Neutrophil (primary cell): ENCODE measurements at regions not wholly inside any gene's neighbourhood (a gene's known extent, or its start where the extent isn't known, plus 50 kb on each side); places are given as distances from the start of the nearest gene placed in this dataset.

ENCODE experiments used
- H3K27ac ChIP-seq: fragments of 200-600 bp; sonication (generic); 2 replicates; pipeline ENCODE4 v1.5.1; 2016; ENCODE audit warnings: mild to moderate bottlenecking, moderate library complexity
- H3K27me3 ChIP-seq: fragments of 200-600 bp; sonication (generic); 2 replicates; pipeline ENCODE4 v1.6.0; 2016; ENCODE audit warnings: mild to moderate bottlenecking
- H3K36me3 ChIP-seq: fragments of 200-600 bp; sonication (generic); 2 replicates; pipeline ENCODE4 v1.5.1; 2017
- H3K4me1 ChIP-seq, 2 experiments: fragments of 200-600 bp in 1 of 2; sonication (generic) in 1 of 2; 1 replicate in 1 of 2; 2 replicates in 1 of 2; pipeline versions ENCODE4 v1.5.1 to v1.6.1; 2013 to 2016; ENCODE audit warnings: low read depth in 1 of 2, low read length in 1 of 2, mild to moderate bottlenecking in 1 of 2, moderate library complexity in 1 of 2; ENCODE audit not compliant: control insufficient read depth in 1 of 2, insufficient read depth in 1 of 2
- H3K4me3 ChIP-seq, 2 experiments: fragments of 200-600 bp in 1 of 2; sonication (generic) in 1 of 2; 1 replicate in 1 of 2; 2 replicates in 1 of 2; pipeline ENCODE4 v1.5.1; 2013 to 2016; ENCODE audit warnings: low read depth in 1 of 2, low read length in 1 of 2, mild to moderate bottlenecking in 1 of 2, moderate library complexity in 1 of 2
- H3K9me3 ChIP-seq: fragments of 200-600 bp; sonication (generic); 2 replicates; pipeline ENCODE4 v1.5.1; 2016
- TF ChIP-seq, protein P1 (sequence below): fragments of 200-600 bp; sonication (generic); IDR thresholded peaks from 2 replicates; pipeline ENCODE4 v1.5.1; 2016; ENCODE audit warnings: antibody characterized with exemption

GRCh38 chr2:168300460-168300859 is 53.1 kb upstream of the STK39 start:
- TF ChIP-seq, protein P1, sequence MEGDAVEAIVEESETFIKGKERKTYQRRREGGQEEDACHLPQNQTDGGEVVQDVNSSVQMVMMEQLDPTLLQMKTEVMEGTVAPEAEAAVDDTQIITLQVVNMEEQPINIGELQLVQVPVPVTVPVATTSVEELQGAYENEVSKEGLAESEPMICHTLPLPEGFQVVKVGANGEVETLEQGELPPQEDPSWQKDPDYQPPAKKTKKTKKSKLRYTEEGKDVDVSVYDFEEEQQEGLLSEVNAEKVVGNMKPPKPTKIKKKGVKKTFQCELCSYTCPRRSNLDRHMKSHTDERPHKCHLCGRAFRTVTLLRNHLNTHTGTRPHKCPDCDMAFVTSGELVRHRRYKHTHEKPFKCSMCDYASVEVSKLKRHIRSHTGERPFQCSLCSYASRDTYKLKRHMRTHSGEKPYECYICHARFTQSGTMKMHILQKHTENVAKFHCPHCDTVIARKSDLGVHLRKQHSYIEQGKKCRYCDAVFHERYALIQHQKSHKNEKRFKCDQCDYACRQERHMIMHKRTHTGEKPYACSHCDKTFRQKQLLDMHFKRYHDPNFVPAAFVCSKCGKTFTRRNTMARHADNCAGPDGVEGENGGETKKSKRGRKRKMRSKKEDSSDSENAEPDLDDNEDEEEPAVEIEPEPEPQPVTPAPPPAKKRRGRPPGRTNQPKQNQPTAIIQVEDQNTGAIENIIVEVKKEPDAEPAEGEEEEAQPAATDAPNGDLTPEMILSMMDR = no peak
- no peaks in the 10 kb centered on the region for H3K9me3 ChIP-seq

DNA sequence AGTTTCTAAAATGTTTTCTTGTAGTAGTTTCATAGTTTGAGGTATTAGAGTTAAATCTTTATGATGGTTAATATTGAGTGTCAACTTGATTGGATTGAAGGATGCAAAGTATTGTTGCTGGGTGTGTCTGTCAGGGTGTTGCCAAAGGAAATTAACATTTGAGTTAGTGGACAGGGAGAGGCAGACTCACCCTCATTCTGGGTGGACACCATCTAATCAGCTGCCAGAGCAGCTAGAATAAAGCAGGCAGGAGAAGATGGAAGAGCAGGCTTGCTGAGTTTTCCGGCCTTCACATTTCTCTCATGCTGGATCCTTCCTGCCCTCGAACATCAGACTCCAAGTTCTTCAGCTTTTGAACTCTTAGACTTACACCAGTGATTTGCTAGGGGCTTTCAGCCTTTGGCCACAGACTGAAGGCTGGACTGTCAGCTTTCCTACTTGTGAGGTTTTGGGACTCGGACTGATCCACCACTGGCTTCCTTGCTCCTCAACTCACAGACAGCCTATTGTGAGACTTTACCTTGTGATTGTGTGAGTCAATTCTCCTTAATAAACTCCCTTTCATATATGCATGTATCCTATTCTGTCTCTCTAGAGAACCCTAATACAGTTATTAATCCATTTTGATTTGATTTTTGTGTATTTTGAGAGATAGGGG is 56.8 kb upstream of the STK39 start:
- Histone ChIP-seq H3K4me1 (no peaks in the 10 kb centered on the region), H3K27me3 (no peaks in the 10 kb centered on the region), H3K9me3 (peaks cover 3% of the 10 kb centered on the region), H3K27ac (no peak overlapping the region), H3K36me3 (no peaks in the 10 kb centered on the region), H3K4me3 (no peak overlapping the region)
- TF ChIP-seq, protein P1 = no peak

More at GRCh38 chr2:168300460-168300859, 53.1 kb upstream of the STK39 start:
- no peak overlapping the region for H3K4me3 ChIP-seq
- no peak overlapping the region for H3K27ac ChIP-seq
- no peaks in the 10 kb centered on the region for H3K4me1 ChIP-seq
- no peaks in the 10 kb centered on the region for H3K36me3 ChIP-seq
- no peaks in the 10 kb centered on the region for H3K27me3 ChIP-seq

DNA sequence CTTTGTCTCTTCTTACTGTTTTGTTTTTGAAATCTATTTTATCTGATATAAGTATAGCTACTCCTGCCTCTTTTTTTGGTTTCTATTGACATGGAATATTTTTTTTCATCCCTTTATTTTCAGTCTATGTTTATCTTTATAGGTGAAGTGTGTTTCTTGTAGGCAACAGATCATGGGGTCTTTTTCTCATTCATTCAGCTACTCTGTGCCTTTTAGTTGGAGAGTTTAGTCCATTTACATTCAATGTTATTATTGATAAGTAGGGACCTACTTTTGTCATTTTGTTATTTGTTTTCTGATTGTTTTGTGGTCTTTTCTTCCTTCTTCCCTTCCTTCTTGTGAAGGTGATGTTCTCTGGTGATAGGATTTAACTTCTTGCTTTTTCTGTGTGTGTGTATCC is 60.0 kb upstream of the STK39 start:
- H3K4me3 ChIP-seq = no peak overlapping the region
- H3K36me3 ChIP-seq = no peaks in the 10 kb centered on the region
- no peaks in the 10 kb centered on the region for H3K4me1 ChIP-seq
- H3K9me3 ChIP-seq = peaks cover 3% of the 10 kb centered on the region
- H3K27ac ChIP-seq = no peak overlapping the region
- no peaks in the 10 kb centered on the region for H3K27me3 ChIP-seq
- TF ChIP-seq, protein P1 = no peak

- Histone ChIP-seq H3K27ac (no peak overlapping the region), H3K4me1 (no peaks in the 10 kb centered on the region), H3K9me3 (peaks cover 3% of the 10 kb centered on the region), H3K36me3 (no peaks in the 10 kb centered on the region), H3K4me3 (no peak overlapping the region), H3K27me3 (no peaks in the 10 kb centered on the region)
- TF ChIP-seq, protein P1 = no peak
These were observed 63.2 kb upstream of the STK39 start for GRCh38 chr2:168310580-168310979.

- H3K27me3 ChIP-seq = no peaks in the 10 kb centered on the region
- no peak overlapping the region for H3K27ac ChIP-seq
- no peaks in the 10 kb centered on the region for H3K9me3 ChIP-seq
- TF ChIP-seq, protein P1 = no peak
- H3K36me3 ChIP-seq = no peaks in the 10 kb centered on the region
- H3K4me1 ChIP-seq = no peaks in the 10 kb centered on the region
- no peak overlapping the region for H3K4me3 ChIP-seq
These were observed 64.0 kb upstream of the STK39 start for GRCh38 chr2:168311261-168311910.
